H1 (cell line): ENCODE measurements at regions not wholly inside any gene's neighbourhood (a gene's known extent, or its start where the extent isn't known, plus 50 kb on each side); places are given as distances from the start of the nearest gene placed in this dataset.

ENCODE experiments used
- CTCF ChIA-PET: fragments of 300-600 bp; sonication (Branson Sonifier 250); formaldehyde crosslinking; loops from one replicate; lab custom pipeline; 2021; ENCODE audit not compliant: partially characterized antibody; lab: Charles Lee
- POLR2A ChIA-PET: fragments of 300-600 bp; sonication (Branson Sonifier 250); formaldehyde crosslinking; loops from one replicate; lab custom pipeline; 2021; ENCODE audit warnings: inconsistent platforms; ENCODE audit not compliant: partially characterized antibody; lab: Charles Lee
- DNase-seq, 2 experiments: peaks; one replicate each; pipeline versions ENCODE4 v3.0.0 to v3.0.0-alpha.2; 2010 to 2022; ENCODE audit warnings: low spot score in 2 of 2, low read depth in 1 of 2, mixed read lengths in 1 of 2
- FAIRE-seq: peaks from 2 replicates; lab custom pipeline; 2011; peaks lifted over from hg19 to GRCh38; lab: Jason Lieb, UNC
- H2AFZ ChIP-seq: 2 replicates; pipeline ENCODE4 v1.8.1; 2012; ENCODE audit warnings: low read length, inconsistent platforms
- H2AK5ac ChIP-seq: 2 replicates; pipeline ENCODE4 v1.6.1; 2013; ENCODE audit warnings: low read depth, low read length
- H2BK120ac ChIP-seq: replicated peaks from 2 replicates; pipeline ENCODE3; 2013; ENCODE audit warnings: low read depth, low read length, inconsistent platforms
- H2BK12ac ChIP-seq: 2 replicates; pipeline ENCODE4 v1.6.1; 2013; ENCODE audit warnings: low read depth, low read length
- H2BK15ac ChIP-seq: 2 replicates; pipeline ENCODE4 v1.6.1; 2013; ENCODE audit warnings: low read length
- H2BK20ac ChIP-seq: 2 replicates; pipeline ENCODE4 v1.6.1; 2013; ENCODE audit warnings: low read length
- H2BK5ac ChIP-seq: 2 replicates; pipeline ENCODE4 v1.6.1; 2013; ENCODE audit warnings: low read depth, low read length
- H3K14ac ChIP-seq: 2 replicates; pipeline ENCODE4 v1.6.1; 2013; ENCODE audit warnings: inconsistent platforms; ENCODE audit not compliant: insufficient read length
- H3K18ac ChIP-seq: 2 replicates; pipeline ENCODE4 v1.6.1; 2013; ENCODE audit warnings: low read length; ENCODE audit errors: extremely low read depth
- H3K23ac ChIP-seq: 2 replicates; pipeline ENCODE4 v1.6.1; 2013; ENCODE audit warnings: inconsistent platforms; ENCODE audit not compliant: insufficient read length
- H3K23me2 ChIP-seq: 2 replicates; pipeline ENCODE4 v1.6.1; 2013; ENCODE audit warnings: low read depth, low read length
- H3K27ac ChIP-seq: 2 replicates; pipeline ENCODE4 v1.6.1; 2011; ENCODE audit warnings: low read depth, low read length, inconsistent platforms
- H3K27me3 ChIP-seq, 4 experiments: replicated peaks in 1 of 4; 1 replicate in 1 of 4; 2 replicates in 3 of 4; pipeline versions ENCODE4 v1.6.1 to v1.8.1; 2011 to 2013; ENCODE audit warnings: low read length in 3 of 4, mild to moderate bottlenecking in 3 of 4, inconsistent platforms in 2 of 4, mixed read lengths in 2 of 4, moderate library complexity in 1 of 4; ENCODE audit not compliant: control insufficient read depth in 3 of 4, insufficient read depth in 3 of 4; ENCODE audit errors: extremely low read depth in 1 of 4
- H3K36me3 ChIP-seq, 4 experiments: 2 replicates each; pipeline versions ENCODE4 v1.6.1 to v1.8.1; 2011 to 2013; ENCODE audit warnings: mild to moderate bottlenecking in 4 of 4, low read length in 3 of 4, moderate library complexity in 2 of 4, control low read depth in 1 of 4, inconsistent platforms in 1 of 4; ENCODE audit not compliant: insufficient read depth in 4 of 4, control insufficient read depth in 2 of 4
- H3K4ac ChIP-seq: replicated peaks from 2 replicates; pipeline ENCODE3; 2013; ENCODE audit warnings: low read length, low read depth, mixed read lengths, inconsistent platforms; ENCODE audit not compliant: insufficient read length
- H3K4me1 ChIP-seq, 4 experiments: replicated peaks in 1 of 4; 1 replicate in 1 of 4; 2 replicates in 3 of 4; pipeline versions ENCODE4 v1.6.1 to v1.8.1; 2011 to 2013; ENCODE audit warnings: low read length in 3 of 4, inconsistent platforms in 2 of 4, mixed read lengths in 1 of 4; ENCODE audit not compliant: insufficient read depth in 4 of 4, control insufficient read depth in 3 of 4
- H3K4me2 ChIP-seq, 2 experiments: 2 replicates each; pipeline versions ENCODE4 v1.6.1 to v1.8.1; 2011 to 2013; ENCODE audit warnings: low read depth in 2 of 2, low read length in 2 of 2, control low read depth in 1 of 2, inconsistent platforms in 1 of 2, mild to moderate bottlenecking in 1 of 2; ENCODE audit not compliant: insufficient read depth in 1 of 2
- H3K4me3 ChIP-seq, 4 experiments: fragments of 200-600, 300-600 bp in 1 of 4; sonication (generic), shearing (Covaris generic), sonication (Bioruptor Twin) in 1 of 4; 2 replicates each; pipeline versions ENCODE4 v1.5.1 to v1.8.1; 2011 to 2016; ENCODE audit warnings: low read length in 4 of 4, low read depth in 3 of 4, control low read depth in 2 of 4, inconsistent platforms in 2 of 4, mild to moderate bottlenecking in 2 of 4, mixed read lengths in 1 of 4, moderate library complexity in 1 of 4; ENCODE audit not compliant: insufficient read depth in 2 of 4; ENCODE audit errors: extremely low read depth in 1 of 4
- H3K56ac ChIP-seq: replicated peaks from 2 replicates; pipeline ENCODE3; 2013; ENCODE audit warnings: low read depth, mild to moderate bottlenecking, mixed read lengths, low read length, inconsistent platforms; ENCODE audit not compliant: insufficient read length
- H3K79me1 ChIP-seq: 2 replicates; pipeline ENCODE4 v1.6.1; 2013; ENCODE audit warnings: low read depth, low read length, control low read depth
- H3K79me2 ChIP-seq, 2 experiments: 2 replicates each; pipeline versions ENCODE4 v1.6.1 to v1.8.1; 2012 to 2013; ENCODE audit warnings: low read length in 2 of 2, mild to moderate bottlenecking in 2 of 2, inconsistent platforms in 1 of 2; ENCODE audit not compliant: insufficient read depth in 2 of 2, control insufficient read depth in 1 of 2
- H3K9ac ChIP-seq, 4 experiments: replicated peaks in 1 of 4; 1 replicate in 1 of 4; 2 replicates in 3 of 4; pipeline versions ENCODE4 v1.6.1 to v1.8.1; 2011 to 2013; ENCODE audit warnings: low read depth in 3 of 4, low read length in 3 of 4, control low read depth in 2 of 4, mild to moderate bottlenecking in 2 of 4, moderate library complexity in 2 of 4, inconsistent platforms in 1 of 4; ENCODE audit errors: extremely low read depth in 1 of 4
- H3K9me3 ChIP-seq, 2 experiments: 2 replicates each; pipeline versions ENCODE4 v1.6.1 to v1.8.1; 2012 to 2013; ENCODE audit warnings: mild to moderate bottlenecking in 2 of 2, moderate library complexity in 2 of 2, control low read depth in 1 of 2, inconsistent platforms in 1 of 2, low read depth in 1 of 2, low read length in 1 of 2, mixed read lengths in 1 of 2; ENCODE audit not compliant: insufficient read depth in 2 of 2
- H4K20me1 ChIP-seq, 2 experiments: replicated peaks in 1 of 2; 2 replicates each; pipeline versions ENCODE3 to v1.8.1; 2011 to 2013; ENCODE audit warnings: inconsistent platforms in 2 of 2, low read length in 2 of 2, mild to moderate bottlenecking in 1 of 2; ENCODE audit not compliant: insufficient read depth in 2 of 2, control insufficient read depth in 1 of 2
- H4K5ac ChIP-seq: 2 replicates; pipeline ENCODE4 v1.6.1; 2013; ENCODE audit warnings: low read length, low read depth, mixed read lengths, inconsistent platforms; ENCODE audit not compliant: insufficient read length
- H4K8ac ChIP-seq: 2 replicates; pipeline ENCODE4 v1.8.0; 2013; ENCODE audit warnings: mild to moderate bottlenecking, moderate library complexity, low read length, inconsistent platforms; ENCODE audit not compliant: insufficient read depth; ENCODE audit errors: extremely low read depth
- H4K91ac ChIP-seq: replicated peaks from 2 replicates; pipeline ENCODE3; 2013; ENCODE audit warnings: low read length, mixed read lengths, inconsistent platforms; ENCODE audit not compliant: insufficient read length
- CHD1 ChIP-seq: IDR thresholded peaks from 2 replicates; pipeline ENCODE4 v1.6.1; 2012; ENCODE audit warnings: low read depth, low read length, improper control_type of control experiment
- EP300 ChIP-seq, 2 experiments: IDR thresholded peaks; 1 replicate in 1 of 2; 2 replicates in 1 of 2; pipeline ENCODE4 v1.6.1; 2011 to 2012; ENCODE audit warnings: low read depth in 2 of 2, low read length in 2 of 2, mild to moderate bottlenecking in 2 of 2, borderline replicate concordance in 1 of 2, inconsistent platforms in 1 of 2, moderate library complexity in 1 of 2
- POU5F1 ChIP-seq: IDR thresholded peaks from 2 replicates; pipeline ENCODE4 v1.6.1; 2011; ENCODE audit warnings: low read depth, mild to moderate bottlenecking, low read length, moderate library complexity
- USF2 ChIP-seq: IDR thresholded peaks from 2 replicates; pipeline ENCODE4 v1.6.1; 2011; ENCODE audit warnings: low read length, improper control_type of control experiment
- YY1 ChIP-seq: IDR thresholded peaks from 2 replicates; pipeline ENCODE4 v1.6.1; 2011; ENCODE audit warnings: low read depth, mild to moderate bottlenecking, low read length
- ZNF274 ChIP-seq: IDR thresholded peaks from 2 replicates; pipeline ENCODE4 v1.7.0; 2012; ENCODE audit warnings: low read length, borderline replicate concordance; ENCODE audit errors: extremely low read depth
- WGBS, 2 experiments: shearing (Covaris generic) in 1 of 2; methylation state at CpG; one replicate each; pipeline versions ENCODE4 v1.1.6 to v1.1.7; 2013 to 2015; ENCODE audit warnings: low lambda C conversion rate in 2 of 2, mixed read lengths in 2 of 2, inconsistent platforms in 1 of 2, low coverage in 1 of 2, missing lambda C conversion rate in 1 of 2; ENCODE audit not compliant: insufficient replicate concordance in 2 of 2, insufficient coverage in 1 of 2, insufficient read length in 1 of 2; ENCODE audit errors: extremely low coverage in 1 of 2, missing lambda C conversion rate in 1 of 2; 5-methylcytosine and 5-hydroxymethylcytosine counted together

GRCh38 chr13:39881887-39882286, 226.4 kb downstream of the COG6 start:
- Histone ChIP-seq H3K23me2 (no peaks in the 10 kb centered on the region), H2AK5ac (no peak overlapping the region), H3K79me1 (no peaks in the 10 kb centered on the region), H4K8ac (no peak overlapping the region), H3K4me3 (no peak overlapping the region), H3K27ac (no peak overlapping the region), H3K36me3 (no peaks in the 10 kb centered on the region), H4K20me1 (no peaks in the 10 kb centered on the region), H2BK120ac (no peak overlapping the region), H3K18ac (no peak overlapping the region), H4K5ac (no peak overlapping the region), H3K4me2 (no peak overlapping the region), H3K9me3 (peaks cover 0 to 6% of the 10 kb centered on the region in 2 experiments; a peak in 1 of 4 replicates), H2AFZ (no peak overlapping the region), H3K14ac (no peak overlapping the region), H2BK12ac (no peak overlapping the region), H3K9ac (no peak overlapping the region), H3K4me1 (no peaks in the 10 kb centered on the region), H3K23ac (no peak overlapping the region), H3K79me2 (no peaks in the 10 kb centered on the region), H3K4ac (no peak overlapping the region), H3K56ac (no peak overlapping the region), H2BK5ac (no peak overlapping the region), H3K27me3 (no peaks in the 10 kb centered on the region), H2BK20ac (no peak overlapping the region), H2BK15ac (no peak overlapping the region), H4K91ac (no peak overlapping the region)
- ChIA-PET CTCF (interaction anchor here (1.3 kb wide), 1 partner anchor 61 kb away, joined by 5 read pairs; no protein-coding TSS in a partner anchor), POLR2A (interaction anchor here (1.0 kb wide), 1 partner anchor 17 kb away, joined by 3 read pairs; no protein-coding TSS in a partner anchor)
- no peak for DNase-seq
- no peak for FAIRE-seq
- no peak for TF ChIP-seq EP300 (IDR thresholded peaks at IDR 0.05; ENCODE audit: borderline replicate concordance in 1 of 2, low read depth in 2 of 2, low read length in 2 of 2)
- no peak for TF ChIP-seq ZNF274
- no peak for TF ChIP-seq YY1
- TF ChIP-seq USF2 = no peak
- TF ChIP-seq POU5F1 = no peak
- no peak for TF ChIP-seq CHD1
- 79% methylated on average over 1 of the region's 1 CpG; no CpG with 5 or more reads in 1 of the 2 experiments for WGBS, 2 experiments
